Vagina (tissue), 2 donors: ENCODE measurements at regions not wholly inside any gene's neighbourhood (a gene's known extent, or its start where the extent isn't known, plus 50 kb on each side); places are given as distances from the start of the nearest gene placed in this dataset.

Experiments used
- CTCF ChIP-seq, 3 experiments: fragments of 450-650 bp in 2 of 3; fragments of 200-600 bp in 1 of 3; sonication (generic) in 1 of 3; IDR thresholded peaks; one replicate each; pipeline ENCODE4 v1.5.1; 2017 to 2019; ENCODE audit warnings: antibody characterized with exemption in 3 of 3, mild to moderate bottlenecking in 2 of 3, moderate library complexity in 2 of 3
- POLR2A ChIP-seq, 2 donors: fragments of 450-650 bp; IDR thresholded peaks; one replicate each; pipeline ENCODE4 v1.6.1; 2017; ENCODE audit warnings: antibody characterized with exemption in 2 of 2, mild to moderate bottlenecking in 2 of 2, moderate library complexity in 2 of 2

- TF ChIP-seq CTCF (IDR thresholded peaks at IDR 0.05), result no peak
- no peak for TF ChIP-seq POLR2A (IDR thresholded peaks at IDR 0.05)
Measured at GRCh38 chr5:133801431-133801830, 167.0 kb downstream of the C5orf15 start.
